Spleen (tissue), 11 donors: ENCODE measurements at regions not wholly inside any gene's neighbourhood (a gene's known extent, or its start where the extent isn't known, plus 50 kb on each side); places are given as distances from the start of the nearest gene placed in this dataset.

Source experiments
- DNase-seq: peaks from one replicate; pipeline ENCODE4 v3.0.0-alpha.2; 2020
- H3K27ac ChIP-seq, 8 donors: fragments of 200-600 bp; sonication (generic) in 7 of 8; 1 replicate in 4 of 8; 2 replicates in 4 of 8; pipeline versions ENCODE4 v1.5.0 to v1.8.0; 2016 to 2021; ENCODE audit warnings: inconsistent platforms in 4 of 8, mild to moderate bottlenecking in 4 of 8, moderate library complexity in 1 of 8
- H3K27me3 ChIP-seq, 7 donors: fragments of 200-600 bp; sonication (generic) in 6 of 7; replicated peaks in 1 of 7; 1 replicate in 4 of 7; 2 replicates in 3 of 7; pipeline versions ENCODE4 v1.5.0 to v1.8.0; 2016 to 2021; ENCODE audit warnings: inconsistent platforms in 3 of 7, mild to moderate bottlenecking in 1 of 7
- H3K36me3 ChIP-seq, 6 donors: fragments of 200-600 bp; sonication (generic) in 5 of 6; 1 replicate in 4 of 6; 2 replicates in 2 of 6; pipeline versions ENCODE4 v1.5.0 to v1.8.0; 2016 to 2021; ENCODE audit warnings: inconsistent platforms in 2 of 6
- H3K4me1 ChIP-seq, 6 donors: fragments of 200-600 bp; sonication (generic) in 5 of 6; 1 replicate in 3 of 6; 2 replicates in 3 of 6; pipeline versions ENCODE4 v1.5.0 to v1.8.0; 2016 to 2021; ENCODE audit warnings: inconsistent platforms in 3 of 6
- H3K4me3 ChIP-seq, 8 donors: fragments of 200-600 bp; sonication (generic) in 7 of 8; 1 replicate in 4 of 8; 2 replicates in 4 of 8; pipeline versions ENCODE4 v1.5.0 to v1.8.0; 2016 to 2021; ENCODE audit warnings: inconsistent platforms in 4 of 8, mild to moderate bottlenecking in 4 of 8, moderate library complexity in 2 of 8
- H3K9me3 ChIP-seq, 8 donors: fragments of 200-600 bp; sonication (generic) in 7 of 8; 1 replicate in 4 of 8; 2 replicates in 4 of 8; pipeline versions ENCODE4 v1.5.0 to v1.8.0; 2016 to 2021; ENCODE audit warnings: inconsistent platforms in 4 of 8
- POLR2A ChIP-seq, 3 donors: fragments of 450-650 bp; IDR thresholded peaks; one replicate each; pipeline ENCODE4 v1.5.1; 2017; ENCODE audit warnings: antibody characterized with exemption in 3 of 3, mild to moderate bottlenecking in 1 of 3
- POLR2AphosphoS5 ChIP-seq, 3 donors: sonication (generic); formaldehyde crosslinking; IDR thresholded peaks; one replicate each; pipeline ENCODE4 v1.5.1; 2017; ENCODE audit warnings: antibody characterized with exemption in 3 of 3
- WGBS, 5 donors: extraction: QIAGEN DNeasy Blood & Tissue Kit in 3 of 5; methylation state at CpG; one replicate each; pipeline versions ENCODE4 v1.1.5 to v1.1.7; 2013 to 2018; 5-methylcytosine and 5-hydroxymethylcytosine counted together
- intact Hi-C: fragments of 100-400 bp; cut with DNase I; formaldehyde crosslinking; loops from one replicate; pipeline ENCODE4 v1.15.0; 2023; ENCODE audit warnings: low total_unique reads
- TF ChIP-seq, protein P1 (sequence below), 11 experiments: fragments of 200-600 bp in 7 of 11; fragments of 450-650 bp in 4 of 11; sonication (generic) in 4 of 11; IDR thresholded peaks in 8 of 11; conservative IDR thresholded peaks in 3 of 11; 1 replicate in 7 of 11; 2 replicates in 4 of 11; pipeline versions ENCODE4 v1.4.0 to v1.8.0; 2016 to 2021; ENCODE audit warnings: antibody characterized with exemption in 11 of 11, inconsistent platforms in 4 of 11, mild to moderate bottlenecking in 1 of 11
- donor health status: healthy with polysubstance abuse.
- donor health status: DM: no; HTN: no; CAD: no; lungs with moderate emphysema.
- donor health status: DM: no; HTN: no; CAD: no.
- donor health status: Bipolar disorder and iron deficiency.
- donor health status: healthy.
- donor health status: DM: no; HTN: no; CAD: no.
- donor health status: DM: yes; HTN: yes; CAD: no.

DNA sequence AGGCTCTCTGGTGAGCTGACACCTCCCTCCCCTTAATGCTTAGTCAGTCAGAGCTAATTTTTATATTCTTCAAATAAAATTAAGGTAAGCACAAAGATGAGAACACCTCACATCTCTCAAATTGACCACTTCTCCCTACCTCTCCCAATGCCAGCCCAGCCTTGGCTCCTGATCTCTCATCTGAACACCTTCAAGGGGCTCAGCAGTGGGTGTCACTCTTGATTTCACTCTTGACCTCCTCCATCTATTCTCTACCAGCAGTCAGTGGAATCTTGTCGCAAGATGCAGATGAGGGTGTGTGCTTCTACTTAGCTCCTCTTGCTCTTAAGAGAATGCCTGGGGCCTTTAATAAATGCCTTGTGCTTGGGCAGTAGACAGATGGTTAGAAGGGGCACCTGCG is 309.0 kb upstream of the IRX3 start:
- H3K4me3 ChIP-seq, result no peak overlapping the region
- no peaks in the 10 kb centered on the region for H3K36me3 ChIP-seq
- H3K4me1 ChIP-seq, result no peaks in the 10 kb centered on the region
- H3K27me3 ChIP-seq, result peaks cover 0 to 47% (median 0%) of the 10 kb centered on the region in 7 donors
- DNase-seq, result no peak
- intact Hi-C loops, result no loop called here
- 36 to 64% (median 45%) methylated on average over 2 of the region's 2 CpGs for WGBS, 5 donors
- no peak overlapping the region for H3K27ac ChIP-seq
- H3K9me3 ChIP-seq, result peaks cover 0 to 22% (median 5%) of the 10 kb centered on the region in 8 donors
- TF ChIP-seq, protein P1, sequence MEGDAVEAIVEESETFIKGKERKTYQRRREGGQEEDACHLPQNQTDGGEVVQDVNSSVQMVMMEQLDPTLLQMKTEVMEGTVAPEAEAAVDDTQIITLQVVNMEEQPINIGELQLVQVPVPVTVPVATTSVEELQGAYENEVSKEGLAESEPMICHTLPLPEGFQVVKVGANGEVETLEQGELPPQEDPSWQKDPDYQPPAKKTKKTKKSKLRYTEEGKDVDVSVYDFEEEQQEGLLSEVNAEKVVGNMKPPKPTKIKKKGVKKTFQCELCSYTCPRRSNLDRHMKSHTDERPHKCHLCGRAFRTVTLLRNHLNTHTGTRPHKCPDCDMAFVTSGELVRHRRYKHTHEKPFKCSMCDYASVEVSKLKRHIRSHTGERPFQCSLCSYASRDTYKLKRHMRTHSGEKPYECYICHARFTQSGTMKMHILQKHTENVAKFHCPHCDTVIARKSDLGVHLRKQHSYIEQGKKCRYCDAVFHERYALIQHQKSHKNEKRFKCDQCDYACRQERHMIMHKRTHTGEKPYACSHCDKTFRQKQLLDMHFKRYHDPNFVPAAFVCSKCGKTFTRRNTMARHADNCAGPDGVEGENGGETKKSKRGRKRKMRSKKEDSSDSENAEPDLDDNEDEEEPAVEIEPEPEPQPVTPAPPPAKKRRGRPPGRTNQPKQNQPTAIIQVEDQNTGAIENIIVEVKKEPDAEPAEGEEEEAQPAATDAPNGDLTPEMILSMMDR (IDR thresholded peaks at IDR 0.05 in 8 of 11, conservative IDR thresholded peaks at IDR 0.05 in 3 of 11), result no peak
- TF ChIP-seq POLR2A (IDR thresholded peaks at IDR 0.05) (no peak), POLR2AphosphoS5 (IDR thresholded peaks at IDR 0.05) (no peak)

DNA sequence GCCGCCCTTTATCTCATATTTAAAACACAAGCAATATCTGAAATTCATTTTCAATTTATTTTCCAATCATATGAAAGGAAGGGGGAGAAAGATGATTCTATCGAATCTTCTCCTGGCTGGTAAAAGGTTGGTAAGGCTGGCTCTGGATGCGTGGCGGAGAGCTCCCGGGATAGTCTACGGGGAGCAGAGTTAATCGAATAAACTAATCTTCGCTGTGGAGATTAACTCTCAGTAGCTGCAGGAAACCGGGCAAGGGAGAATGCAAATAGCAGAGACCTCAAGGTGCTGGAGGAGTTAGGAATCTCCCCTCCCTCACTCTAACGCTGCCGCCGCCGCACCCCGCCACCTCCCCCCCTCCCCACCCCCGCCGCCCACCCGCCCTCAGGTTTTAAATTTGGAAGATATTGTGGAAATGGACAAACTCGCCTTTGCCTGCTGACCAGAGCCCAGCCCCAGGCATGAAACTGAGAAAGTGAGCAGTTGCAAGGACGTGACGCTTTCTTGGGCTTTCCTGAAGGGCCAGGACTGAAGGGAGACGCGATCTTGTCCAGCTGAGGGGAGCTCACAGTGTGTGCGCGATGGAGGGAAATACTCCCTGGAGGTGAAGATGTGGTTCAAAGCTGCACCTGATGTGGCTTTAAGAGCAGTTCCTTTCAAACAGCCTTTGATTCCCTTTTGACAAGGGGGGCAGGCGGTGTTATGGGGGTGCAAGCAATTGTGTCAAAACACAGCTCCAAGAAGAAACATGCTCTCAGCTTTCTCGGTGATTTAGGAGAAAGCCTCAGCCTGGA is 308.2 kb upstream of the IRX3 start:
- H3K27ac ChIP-seq, result no peak overlapping the region
- peaks cover 0 to 14% (median 2%) of the 10 kb centered on the region in 8 donors for H3K9me3 ChIP-seq
- TF ChIP-seq, protein P1 (IDR thresholded peaks at IDR 0.05 in 8 of 11, conservative IDR thresholded peaks at IDR 0.05 in 3 of 11), result no peak
- TF ChIP-seq POLR2A (IDR thresholded peaks at IDR 0.05), result no peak
- TF ChIP-seq POLR2AphosphoS5 (IDR thresholded peaks at IDR 0.05), result no peak
- no peak overlapping the region for H3K4me3 ChIP-seq
- no peaks in the 10 kb centered on the region for H3K36me3 ChIP-seq
- H3K27me3 ChIP-seq, result peaks cover 0 to 47% (median 0%) of the 10 kb centered on the region in 7 donors
- intact Hi-C loops, result no loop called here
- H3K4me1 ChIP-seq, result no peaks in the 10 kb centered on the region
- DNase-seq, result no peak
- 13 to 17% (median 14%) methylated on average over 23 to 26 of the region's 26 CpGs for WGBS, 5 donors

DNA sequence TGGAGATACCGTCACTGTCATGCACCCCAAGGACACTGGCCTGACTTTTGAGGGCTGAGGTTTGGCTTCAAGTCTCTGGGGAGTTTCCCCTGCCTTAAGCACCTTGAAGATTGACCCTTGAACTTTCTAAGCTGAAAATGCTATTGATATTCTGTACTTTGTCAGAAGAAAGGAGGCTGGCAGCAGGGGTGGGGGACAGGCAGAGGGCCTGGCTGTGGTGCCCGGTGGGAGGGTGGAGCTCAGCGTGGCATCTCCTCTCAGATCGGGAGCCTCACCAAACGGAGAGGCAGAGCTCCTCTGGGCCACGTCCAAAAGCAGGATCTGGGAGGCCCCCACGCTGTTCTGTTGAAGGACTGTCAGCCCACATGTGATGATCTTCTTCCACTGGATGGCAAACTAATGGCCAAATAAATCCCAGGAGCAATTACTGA is 305.2 kb upstream of the IRX3 start:
- intact Hi-C loops, result no loop called here
- Histone ChIP-seq H3K9me3 (no peaks in the 10 kb centered on the region), H3K4me3 (no peak overlapping the region), H3K4me1 (no peaks in the 10 kb centered on the region), H3K36me3 (no peaks in the 10 kb centered on the region), H3K27ac (no peak overlapping the region), H3K27me3 (peaks cover 0 to 52% (median 0%) of the 10 kb centered on the region in 7 donors)
- TF ChIP-seq POLR2A (IDR thresholded peaks at IDR 0.05) (no peak), POLR2AphosphoS5 (IDR thresholded peaks at IDR 0.05) (no peak)
- TF ChIP-seq, protein P1 (IDR thresholded peaks at IDR 0.05 in 8 of 11, conservative IDR thresholded peaks at IDR 0.05 in 3 of 11), result no peak
- 14 to 28% (median 20%) methylated on average over 6 to 7 of the region's 7 CpGs for WGBS, 5 donors
- no peak for DNase-seq

DNA sequence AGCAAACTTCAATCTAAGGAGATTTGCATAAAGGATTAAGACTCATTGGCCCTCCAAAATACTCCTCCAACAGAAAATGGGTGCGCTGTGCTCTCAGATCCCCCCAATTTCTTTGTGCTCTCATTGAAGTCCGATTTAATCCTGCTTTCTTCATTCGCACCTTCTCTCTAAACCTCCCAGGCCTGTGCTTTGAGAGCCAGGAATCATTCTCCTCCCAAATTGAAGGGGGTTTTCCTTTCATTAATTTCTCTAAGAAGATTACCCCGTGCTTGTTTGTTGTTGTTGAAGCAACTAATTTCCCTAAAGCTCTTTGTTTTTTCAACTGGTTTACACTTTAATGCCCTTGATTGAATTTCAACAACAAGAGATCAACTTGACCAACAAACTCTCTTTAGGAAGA is 304.2 kb upstream of the IRX3 start:
- Histone ChIP-seq H3K27me3 (peaks cover 0 to 42% (median 0%) of the 10 kb centered on the region in 7 donors), H3K27ac (no peak overlapping the region), H3K4me1 (no peaks in the 10 kb centered on the region), H3K4me3 (no peak overlapping the region), H3K36me3 (no peaks in the 10 kb centered on the region), H3K9me3 (no peaks in the 10 kb centered on the region)
- intact Hi-C loops, result no loop called here
- TF ChIP-seq, protein P1 (IDR thresholded peaks at IDR 0.05 in 8 of 11, conservative IDR thresholded peaks at IDR 0.05 in 3 of 11), result no peak
- no peak for TF ChIP-seq POLR2A (IDR thresholded peaks at IDR 0.05)
- no peak for TF ChIP-seq POLR2AphosphoS5 (IDR thresholded peaks at IDR 0.05)
- DNase-seq, result no peak
- WGBS, 5 donors, result 46 to 54% (median 50%) methylated on average over 4 of the region's 4 CpGs
